ENCODE measurements at regions not wholly inside any gene's neighbourhood (a gene's known extent, or its start where the extent isn't known, plus 50 kb on each side); places are given as distances from the start of the nearest gene placed in this dataset.

GRCh38 chr5:152883066-152883775 lies 478.1 kb upstream of the NMUR2 start:
- H3K4me2 ChIP-seq = no peak overlapping the region
- H3K4me3 ChIP-seq = no peak overlapping the region
- FAIRE-seq = no peak
- ChIA-PET POLR2A (no interaction called here), CTCF (no interaction called here)
- WGBS (ENCODE audit: missing lambda C conversion rate) = 5% methylated on average over 3 of the region's 3 CpGs
- no peak for DNase-seq (ENCODE audit: low read depth in 1 of 2, low spot score in 1 of 2)
- no peaks in the 10 kb centered on the region for H3K4me1 ChIP-seq
- ATAC-seq = no peak
- no peak overlapping the region for H3K27ac ChIP-seq
- H3K9me3 ChIP-seq = no peaks in the 10 kb centered on the region
- TF ChIP-seq ZC3H11A (IDR thresholded peaks at IDR 0.05) = no peak
- peak; percentile 71 for TF ChIP-seq MAFK (IDR thresholded peaks at IDR 0.05; ENCODE audit: partially characterized antibody)
- no peak for TF ChIP-seq POLR2AphosphoS2 (conservative IDR thresholded peaks at IDR 0.05; ENCODE audit: low read length)
- TF ChIP-seq BHLHE40 (IDR thresholded peaks at IDR 0.05; ENCODE audit: low read depth, low read length) = no peak
- no peak for TF ChIP-seq REST (IDR thresholded peaks at IDR 0.05)

DNA sequence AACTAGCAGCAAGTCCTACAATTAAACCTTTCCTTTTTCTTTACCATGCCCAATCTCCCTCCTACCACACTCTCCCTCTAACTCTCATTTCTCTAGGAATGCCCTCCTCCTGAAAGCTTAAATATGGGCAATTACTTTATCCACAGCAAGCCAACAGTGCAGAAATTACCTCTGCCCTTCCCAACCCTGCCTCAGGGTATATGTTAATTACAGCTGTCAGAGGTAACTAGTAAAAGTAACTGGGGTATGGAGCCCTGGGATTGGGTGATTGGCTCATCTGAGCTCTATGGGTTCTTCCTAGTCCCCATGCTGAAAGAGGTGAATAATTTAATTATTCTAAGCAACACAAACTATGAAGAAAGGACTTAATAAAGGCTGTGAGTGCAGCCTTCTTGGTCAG lies 478.9 kb upstream of the NMUR2 start:
- H3K27ac ChIP-seq = no peak overlapping the region
- no peaks in the 10 kb centered on the region for H3K4me1 ChIP-seq
- POLR2A ChIA-PET = no interaction called here
- no peak overlapping the region for H3K4me3 ChIP-seq
- DNase-seq (ENCODE audit: low read depth in 1 of 2, low spot score in 1 of 2) (no peak), FAIRE-seq (no peak), ATAC-seq (no peak)
- H3K4me2 ChIP-seq = no peak overlapping the region
- CTCF ChIA-PET = no interaction called here
- no peaks in the 10 kb centered on the region for H3K9me3 ChIP-seq
- TF ChIP-seq TP53 (CRISPR knock-in tag; IDR thresholded peaks at IDR 0.05) (no peak), PHF8 (IDR thresholded peaks at IDR 0.05; ENCODE audit: borderline replicate concordance, low read depth) (no peak), POLR2A (IDR thresholded peaks at IDR 0.05; ENCODE audit: low read length) (no peak), CEBPB (IDR thresholded peaks at IDR 0.05) (no peak), ZSCAN20 (CRISPR knock-in tag; IDR thresholded peaks at IDR 0.05) (no peak), RCOR1 (IDR thresholded peaks at IDR 0.05; ENCODE audit: low read depth, low read length) (no peak), SMC3 (IDR thresholded peaks at IDR 0.05) (no peak), ATOH8 (CRISPR knock-in tag; IDR thresholded peaks at IDR 0.05; ENCODE audit: low read depth) (no peak), SREBF2 (IDR thresholded peaks at IDR 0.05) (no peak), EP300 (IDR thresholded peaks at IDR 0.05) (no peak), FOSL2 (IDR thresholded peaks at IDR 0.05) (no peak), FOSL2 (CRISPR knock-in tag; IDR thresholded peaks at IDR 0.05) (no peak), RAD21 (conservative IDR thresholded peaks at IDR 0.05 in 1 of 2, IDR thresholded peaks at IDR 0.05 in 1 of 2) (no peak), ELK1 (IDR thresholded peaks at IDR 0.05; ENCODE audit: low read depth, low read length) (no peak), CHD4 (IDR thresholded peaks at IDR 0.05; ENCODE audit: borderline replicate concordance) (no peak)
- TF ChIP-seq, protein P1, sequence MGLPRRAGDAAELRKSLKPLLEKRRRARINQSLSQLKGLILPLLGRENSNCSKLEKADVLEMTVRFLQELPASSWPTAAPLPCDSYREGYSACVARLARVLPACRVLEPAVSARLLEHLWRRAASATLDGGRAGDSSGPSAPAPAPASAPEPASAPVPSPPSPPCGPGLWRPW (IDR thresholded peaks at IDR 0.05) = no peak
